HL-60 (cell line): ENCODE measurements at regions not wholly inside any gene's neighbourhood (a gene's known extent, or its start where the extent isn't known, plus 50 kb on each side); places are given as distances from the start of the nearest gene placed in this dataset.

Source experiments
- DNase-seq, 2 experiments: peaks; one replicate each; pipeline ENCODE4 v3.0.0-alpha.2; 2010 to 2020; ENCODE audit warnings: low read depth in 1 of 2, low spot score in 1 of 2
- H3K27ac ChIP-seq: fragments of 250-450 bp; sonication (Bioruptor Pico); replicated peaks from 2 replicates; pipeline ENCODE4 v1.5.1; 2020; ENCODE audit warnings: mild to moderate bottlenecking, moderate library complexity
- H3K27me3 ChIP-seq: fragments of 250-450 bp; sonication (Bioruptor Pico); 2 replicates; pipeline ENCODE4 v1.5.1; 2021; ENCODE audit warnings: mild to moderate bottlenecking, moderate library complexity; ENCODE audit not compliant: insufficient read depth, poor library complexity, severe bottlenecking
- H3K4me3 ChIP-seq: replicated peaks from 2 replicates; pipeline ENCODE4 v1.5.1; 2011; ENCODE audit warnings: mild to moderate bottlenecking, control low read depth, low read length; ENCODE audit not compliant: insufficient read depth
- GABPA ChIP-seq: IDR thresholded peaks from 2 replicates; pipeline ENCODE4 v1.6.1; 2012; ENCODE audit warnings: low read depth
- POLR2AphosphoS5 ChIP-seq: IDR thresholded peaks from 2 replicates; pipeline ENCODE4 v1.6.1; 2012; ENCODE audit warnings: low read depth
- SPI1 ChIP-seq: IDR thresholded peaks from 2 replicates; pipeline ENCODE4 v1.6.1; 2012; ENCODE audit warnings: low read depth, mild to moderate bottlenecking, borderline replicate concordance
- TF ChIP-seq, protein P1 (sequence below): IDR thresholded peaks from one replicate; pipeline ENCODE4 v1.5.1; 2011; ENCODE audit warnings: low read length, control low read depth, inconsistent platforms; ENCODE audit not compliant: insufficient read depth
- TF ChIP-seq, protein P2 (sequence below): IDR thresholded peaks from 2 replicates; pipeline ENCODE4 v1.6.1; 2012; ENCODE audit warnings: low read depth; ENCODE audit not compliant: insufficient replicate concordance

DNA sequence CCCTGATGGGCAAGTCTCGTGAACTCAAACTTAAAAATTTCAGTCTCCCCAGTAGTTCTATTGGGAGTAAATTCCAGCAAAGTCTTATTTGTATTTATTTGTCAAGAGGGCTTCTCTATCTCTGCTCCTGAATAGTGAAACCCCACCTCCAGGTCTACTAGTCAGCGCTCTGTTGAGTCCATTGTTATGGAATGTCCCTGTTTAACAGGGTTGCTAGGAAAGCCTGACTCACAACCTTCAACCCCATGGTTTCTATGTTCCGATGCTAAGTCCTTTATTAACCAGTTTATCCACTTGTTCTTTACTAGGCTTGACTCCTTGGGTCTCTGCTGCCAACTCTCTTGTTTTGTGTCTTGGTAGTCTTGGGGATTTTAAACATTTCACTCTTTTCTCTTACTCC lies 250.7 kb upstream of the MYOCD start:
- no peak overlapping the region for H3K27ac ChIP-seq
- TF ChIP-seq, protein P1, sequence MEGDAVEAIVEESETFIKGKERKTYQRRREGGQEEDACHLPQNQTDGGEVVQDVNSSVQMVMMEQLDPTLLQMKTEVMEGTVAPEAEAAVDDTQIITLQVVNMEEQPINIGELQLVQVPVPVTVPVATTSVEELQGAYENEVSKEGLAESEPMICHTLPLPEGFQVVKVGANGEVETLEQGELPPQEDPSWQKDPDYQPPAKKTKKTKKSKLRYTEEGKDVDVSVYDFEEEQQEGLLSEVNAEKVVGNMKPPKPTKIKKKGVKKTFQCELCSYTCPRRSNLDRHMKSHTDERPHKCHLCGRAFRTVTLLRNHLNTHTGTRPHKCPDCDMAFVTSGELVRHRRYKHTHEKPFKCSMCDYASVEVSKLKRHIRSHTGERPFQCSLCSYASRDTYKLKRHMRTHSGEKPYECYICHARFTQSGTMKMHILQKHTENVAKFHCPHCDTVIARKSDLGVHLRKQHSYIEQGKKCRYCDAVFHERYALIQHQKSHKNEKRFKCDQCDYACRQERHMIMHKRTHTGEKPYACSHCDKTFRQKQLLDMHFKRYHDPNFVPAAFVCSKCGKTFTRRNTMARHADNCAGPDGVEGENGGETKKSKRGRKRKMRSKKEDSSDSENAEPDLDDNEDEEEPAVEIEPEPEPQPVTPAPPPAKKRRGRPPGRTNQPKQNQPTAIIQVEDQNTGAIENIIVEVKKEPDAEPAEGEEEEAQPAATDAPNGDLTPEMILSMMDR, result no peak
- no peak for TF ChIP-seq POLR2AphosphoS5
- TF ChIP-seq GABPA, result no peak
- TF ChIP-seq, protein P2, sequence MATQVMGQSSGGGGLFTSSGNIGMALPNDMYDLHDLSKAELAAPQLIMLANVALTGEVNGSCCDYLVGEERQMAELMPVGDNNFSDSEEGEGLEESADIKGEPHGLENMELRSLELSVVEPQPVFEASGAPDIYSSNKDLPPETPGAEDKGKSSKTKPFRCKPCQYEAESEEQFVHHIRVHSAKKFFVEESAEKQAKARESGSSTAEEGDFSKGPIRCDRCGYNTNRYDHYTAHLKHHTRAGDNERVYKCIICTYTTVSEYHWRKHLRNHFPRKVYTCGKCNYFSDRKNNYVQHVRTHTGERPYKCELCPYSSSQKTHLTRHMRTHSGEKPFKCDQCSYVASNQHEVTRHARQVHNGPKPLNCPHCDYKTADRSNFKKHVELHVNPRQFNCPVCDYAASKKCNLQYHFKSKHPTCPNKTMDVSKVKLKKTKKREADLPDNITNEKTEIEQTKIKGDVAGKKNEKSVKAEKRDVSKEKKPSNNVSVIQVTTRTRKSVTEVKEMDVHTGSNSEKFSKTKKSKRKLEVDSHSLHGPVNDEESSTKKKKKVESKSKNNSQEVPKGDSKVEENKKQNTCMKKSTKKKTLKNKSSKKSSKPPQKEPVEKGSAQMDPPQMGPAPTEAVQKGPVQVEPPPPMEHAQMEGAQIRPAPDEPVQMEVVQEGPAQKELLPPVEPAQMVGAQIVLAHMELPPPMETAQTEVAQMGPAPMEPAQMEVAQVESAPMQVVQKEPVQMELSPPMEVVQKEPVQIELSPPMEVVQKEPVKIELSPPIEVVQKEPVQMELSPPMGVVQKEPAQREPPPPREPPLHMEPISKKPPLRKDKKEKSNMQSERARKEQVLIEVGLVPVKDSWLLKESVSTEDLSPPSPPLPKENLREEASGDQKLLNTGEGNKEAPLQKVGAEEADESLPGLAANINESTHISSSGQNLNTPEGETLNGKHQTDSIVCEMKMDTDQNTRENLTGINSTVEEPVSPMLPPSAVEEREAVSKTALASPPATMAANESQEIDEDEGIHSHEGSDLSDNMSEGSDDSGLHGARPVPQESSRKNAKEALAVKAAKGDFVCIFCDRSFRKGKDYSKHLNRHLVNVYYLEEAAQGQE, result no peak
- TF ChIP-seq SPI1, result no peak
- DNase-seq, result no peak
- H3K27me3 ChIP-seq, result no peaks in the 10 kb centered on the region
- H3K4me3 ChIP-seq, result no peak overlapping the region

DNA sequence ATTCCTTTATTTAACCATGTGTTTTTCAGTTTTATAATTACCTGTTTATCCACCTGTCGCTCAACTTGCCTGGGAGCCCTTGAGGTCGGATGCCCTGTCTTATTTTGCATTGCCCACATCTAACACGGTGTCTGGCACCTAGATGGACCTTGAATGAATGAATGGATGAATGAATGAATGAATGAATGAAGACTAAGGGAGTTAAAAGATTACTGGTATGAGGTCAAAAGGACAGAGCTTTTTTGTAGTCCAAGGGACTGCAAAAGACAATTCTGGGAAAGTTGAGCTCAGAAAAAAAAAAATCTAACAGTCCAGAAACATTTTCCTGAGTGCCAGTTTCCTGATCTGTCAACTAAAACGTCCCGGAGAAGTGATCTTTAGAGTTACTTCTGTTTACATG lies 244.6 kb upstream of the MYOCD start:
- H3K27me3 ChIP-seq, result no peaks in the 10 kb centered on the region
- no peak overlapping the region for H3K4me3 ChIP-seq
- TF ChIP-seq POLR2AphosphoS5 (no peak), GABPA (no peak), SPI1 (no peak)
- TF ChIP-seq, protein P1, result no peak
- TF ChIP-seq, protein P2, result no peak
- no peak for DNase-seq
- H3K27ac ChIP-seq, result no peak overlapping the region

DNA sequence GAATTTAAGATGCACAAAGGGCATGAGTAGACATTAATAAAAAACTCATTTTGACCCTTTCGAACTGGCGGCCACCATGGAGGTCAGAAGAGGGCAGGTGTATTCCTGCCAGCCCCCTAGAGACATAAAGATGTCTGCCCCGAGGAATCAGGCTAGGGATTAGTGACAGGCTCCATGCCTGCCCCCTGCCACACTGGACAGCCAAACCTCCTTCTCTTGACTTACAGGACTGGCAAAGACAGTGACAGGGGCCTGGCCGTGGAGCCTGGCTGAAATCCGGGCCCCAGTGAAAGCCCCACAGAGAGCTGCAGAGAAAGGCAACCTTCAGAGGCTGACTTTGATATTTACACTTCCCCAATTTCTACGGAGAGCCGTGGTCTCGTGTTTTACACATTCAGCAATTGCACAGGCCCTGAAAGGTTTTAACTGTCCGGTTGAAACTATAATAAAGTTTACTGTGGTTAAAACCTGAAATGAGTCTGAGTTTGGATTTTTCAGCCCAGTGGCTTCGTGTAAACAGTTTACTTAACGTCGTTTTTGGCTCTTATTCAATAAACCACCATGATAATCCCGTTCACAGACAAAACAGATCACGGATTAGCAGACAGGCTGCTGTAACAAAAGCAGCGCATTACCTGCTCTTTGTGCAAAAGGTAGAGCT lies 243.9 kb upstream of the MYOCD start:
- Histone ChIP-seq H3K27me3 (no peaks in the 10 kb centered on the region), H3K4me3 (no peak overlapping the region), H3K27ac (no peak overlapping the region)
- DNase-seq, result no peak
- TF ChIP-seq, protein P2, result no peak
- TF ChIP-seq GABPA (no peak), POLR2AphosphoS5 (no peak), SPI1 (no peak)
- TF ChIP-seq, protein P1, result no peak
